ENCODE measurements at regions not wholly inside any gene's neighbourhood (a gene's known extent, or its start where the extent isn't known, plus 50 kb on each side); places are given as distances from the start of the nearest gene placed in this dataset.

GRCh38 chr12:74899031-74899829 lies 310.4 kb downstream of the KCNC2 start:
- in situ Hi-C loops (cut with HindIII; ENCODE audit: low sequenced_read_pairs), result no loop called here
- TF ChIP-seq CTCF (IDR thresholded peaks at IDR 0.05; ENCODE audit: low read depth, low read length), result no peak
- H3K4me3 ChIP-seq (ENCODE audit: low read depth, low read length), result no peak overlapping the region
- no peak for DNase-seq (ENCODE audit: low read depth, low spot score)

GRCh38 chr12:74900232-74900631 lies 309.4 kb downstream of the KCNC2 start:
- TF ChIP-seq CTCF (IDR thresholded peaks at IDR 0.05; ENCODE audit: low read depth, low read length), result no peak
- no peak overlapping the region for H3K4me3 ChIP-seq (ENCODE audit: low read depth, low read length)
- in situ Hi-C loops (cut with HindIII; ENCODE audit: low sequenced_read_pairs), result no loop called here
- DNase-seq (ENCODE audit: low read depth, low spot score), result no peak

- H3K4me3 ChIP-seq (ENCODE audit: low read depth, low read length), result no peak overlapping the region
- no peak for DNase-seq (ENCODE audit: low read depth, low spot score)
- peak; percentile 21 for TF ChIP-seq CTCF (IDR thresholded peaks at IDR 0.05; ENCODE audit: low read depth, low read length)
- in situ Hi-C loops (cut with HindIII; ENCODE audit: low sequenced_read_pairs), result no loop called here
These were observed 306.1 kb downstream of the KCNC2 start for GRCh38 chr12:74903522-74903921.

GRCh38 chr12:74906224-74906623 lies 303.4 kb downstream of the KCNC2 start:
- no peak overlapping the region for H3K4me3 ChIP-seq (ENCODE audit: low read depth, low read length)
- in situ Hi-C loops (cut with HindIII; ENCODE audit: low sequenced_read_pairs), result no loop called here
- DNase-seq (ENCODE audit: low read depth, low spot score), result no peak
- TF ChIP-seq CTCF (IDR thresholded peaks at IDR 0.05; ENCODE audit: low read depth, low read length), result peak; percentile 5

GRCh38 chr12:74910831-74911230 lies 298.8 kb downstream of the KCNC2 start:
- in situ Hi-C loops (cut with HindIII; ENCODE audit: low sequenced_read_pairs), result no loop called here
- no peak for TF ChIP-seq CTCF (IDR thresholded peaks at IDR 0.05; ENCODE audit: low read depth, low read length)

GRCh38 chr12:74914378-74914777 lies 295.3 kb downstream of the KCNC2 start:
- DNase-seq (ENCODE audit: low read depth, low spot score), result no peak
- TF ChIP-seq CTCF (IDR thresholded peaks at IDR 0.05; ENCODE audit: low read depth, low read length), result no peak
- in situ Hi-C loops (cut with HindIII; ENCODE audit: low sequenced_read_pairs), result no loop called here
- H3K4me3 ChIP-seq (ENCODE audit: low read depth, low read length), result no peak overlapping the region

More at GRCh38 chr12:74910831-74911230, 298.8 kb downstream of the KCNC2 start:
- H3K4me3 ChIP-seq (ENCODE audit: low read depth, low read length), result no peak overlapping the region
- no peak for DNase-seq (ENCODE audit: low read depth, low spot score)
